Left lobe of liver (tissue), 2 donors: ENCODE measurements at regions not wholly inside any gene's neighbourhood (a gene's known extent, or its start where the extent isn't known, plus 50 kb on each side); places are given as distances from the start of the nearest gene placed in this dataset.
A peak's percentile ranks its signal among the peaks of the same experiment; 100 is the strongest.

Experiments
- ATAC-seq: fragments of 200-7000 bp; cut with Tn5 transposase; one replicate; pipeline ENCODE4 v1.9.1; 2020; ENCODE audit warnings: mild to moderate bottlenecking, moderate library complexity
- DNase-seq: peaks from one replicate; pipeline ENCODE4 v3.0.0-alpha.2; 2020; ENCODE audit warnings: low spot score
- donor health status: DM: no; HTN: no; CAD: no; lungs with moderate emphysema.
- donor health status: DM: no; HTN: yes; CAD: no.

DNA sequence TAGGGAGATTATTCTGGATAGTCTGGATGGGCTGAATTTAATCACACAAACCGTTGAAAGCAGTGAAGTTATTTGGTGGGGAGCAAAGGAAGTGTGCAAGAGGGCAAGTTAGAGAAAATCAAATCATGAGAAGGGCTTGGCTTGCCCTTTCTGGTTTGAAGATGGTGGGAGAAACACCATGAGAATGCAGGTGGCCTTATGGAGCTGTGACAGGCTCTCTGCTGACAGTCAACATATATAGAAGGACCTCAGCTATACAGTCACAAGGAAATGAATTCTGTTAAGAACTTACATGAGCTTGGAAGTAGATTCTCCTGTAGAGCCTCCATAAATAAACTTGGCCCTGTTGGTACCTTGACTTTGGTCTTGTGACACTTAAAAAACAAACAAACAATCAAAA, 72.3 kb downstream of the GMNC start:
- no peak for ATAC-seq
- no peak for DNase-seq

DNA sequence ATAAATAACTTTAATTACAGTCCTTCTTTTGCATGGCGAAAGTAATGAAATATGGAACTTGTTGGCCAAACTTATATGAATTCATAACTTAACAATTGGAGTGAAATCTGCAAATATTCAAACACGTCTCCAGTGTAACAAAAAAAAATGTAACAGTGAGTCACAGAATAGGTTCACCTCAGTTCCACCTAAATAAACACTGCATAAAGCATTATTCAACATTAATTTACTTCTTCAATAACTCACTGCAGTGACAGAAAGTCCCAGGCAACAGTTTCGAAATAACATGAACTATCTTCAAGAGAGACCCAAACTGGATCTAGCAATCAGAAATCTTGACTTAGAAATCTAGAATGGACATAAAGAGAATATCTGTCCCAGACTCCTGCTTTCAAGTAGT, 75.6 kb downstream of the GMNC start:
- DNase-seq (no peak), ATAC-seq (no peak)

DNA sequence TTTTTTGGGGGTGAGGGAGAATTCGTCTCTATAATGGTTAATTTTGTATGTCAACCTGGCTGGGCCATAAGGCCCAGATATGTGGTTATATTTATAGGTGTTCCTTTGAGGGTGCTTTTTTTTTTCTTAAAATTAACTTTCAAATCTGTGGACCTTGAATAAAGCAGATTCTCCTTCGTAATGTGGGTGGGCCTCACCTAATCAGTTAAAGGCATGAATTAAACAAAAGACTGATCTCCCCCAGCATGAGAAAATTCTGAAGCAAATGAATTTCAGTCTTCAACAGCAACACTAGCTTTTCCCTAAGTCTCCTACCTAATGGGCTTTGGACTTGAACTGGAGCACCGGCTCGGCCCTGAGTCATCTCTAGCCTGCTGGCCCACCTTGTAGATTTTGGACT, 77.4 kb downstream of the GMNC start:
- DNase-seq (no peak), ATAC-seq (no peak)

DNA sequence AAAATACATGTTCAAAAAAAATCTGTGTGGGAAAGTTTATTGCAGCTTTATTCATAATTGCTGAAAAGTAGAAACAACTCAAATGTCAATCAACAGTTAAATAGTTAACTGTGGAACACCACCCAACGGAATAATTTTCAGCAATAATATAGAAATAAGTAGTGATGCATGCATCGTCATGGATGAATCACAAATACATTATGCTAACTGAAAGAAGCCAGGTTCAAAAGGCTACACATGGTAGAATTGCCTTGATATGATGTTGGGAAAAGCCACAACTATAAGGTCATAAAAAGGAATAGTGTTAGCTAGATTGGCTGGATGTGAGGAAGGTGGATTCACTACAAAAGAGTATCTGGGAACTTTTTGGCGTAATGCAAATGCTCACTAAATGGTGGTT, 82.0 kb downstream of the GMNC start:
- DNase-seq (no peak), ATAC-seq (no peak)

DNA sequence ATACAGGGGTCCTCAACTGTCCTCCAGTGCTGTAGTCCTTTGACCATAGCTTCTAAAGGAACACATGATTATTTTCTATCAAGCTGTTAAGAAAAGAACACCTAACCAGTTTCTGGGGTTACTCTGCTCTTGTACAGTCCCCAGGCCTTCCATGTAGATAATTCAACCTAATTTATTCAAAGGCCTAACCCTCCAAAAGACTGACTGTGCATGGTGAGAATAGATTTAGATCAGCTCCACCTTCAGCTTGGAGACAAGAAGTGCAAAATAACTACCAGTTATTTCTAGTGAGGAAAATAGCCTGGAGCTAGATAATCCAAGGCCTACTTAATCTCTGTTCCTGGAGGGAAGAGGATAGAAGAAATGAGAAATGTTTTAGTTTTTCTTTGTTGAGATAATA, 87.9 kb downstream of the GMNC start:
- ATAC-seq (no peak), DNase-seq (no peak)

DNA sequence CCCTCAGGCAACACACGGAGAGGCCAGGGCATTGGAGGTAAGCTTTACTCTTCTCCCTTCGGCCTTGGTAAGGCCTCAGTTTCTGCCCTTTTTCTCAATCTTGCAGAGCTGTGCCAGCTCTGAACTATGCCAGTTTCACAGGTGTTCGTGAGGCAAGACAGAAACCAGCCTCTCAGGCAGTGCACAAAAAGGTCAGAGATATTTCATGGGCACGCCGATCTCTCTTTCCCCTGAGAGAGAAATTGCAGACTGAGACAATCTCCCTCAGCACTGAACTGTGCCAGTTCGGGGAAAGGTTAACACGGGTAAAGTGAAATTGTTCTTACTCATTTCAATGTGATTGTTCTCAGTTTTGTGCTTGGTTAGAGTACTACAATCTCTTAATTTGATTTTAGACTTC, 88.5 kb downstream of the GMNC start:
- no peak for ATAC-seq
- no peak for DNase-seq

DNA sequence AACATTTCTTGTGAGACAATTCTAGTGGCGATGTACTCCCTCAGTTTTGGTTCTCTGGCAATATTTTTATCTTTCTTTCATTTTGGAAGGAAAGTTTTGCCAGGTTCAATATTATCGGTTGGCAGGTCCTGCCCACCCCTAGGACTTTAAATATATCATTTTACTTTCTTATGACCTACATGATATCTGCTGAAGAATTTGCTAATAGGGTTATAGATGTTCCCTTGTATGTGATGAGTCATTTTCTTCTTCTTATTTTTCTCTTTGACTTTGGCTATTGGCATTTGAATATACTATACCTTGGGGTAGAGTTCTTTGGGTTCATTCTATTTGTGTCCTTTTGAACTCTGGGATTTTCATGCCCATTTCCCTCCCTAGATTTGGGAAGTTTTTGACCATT, 89.7 kb downstream of the GMNC start:
- no peak for DNase-seq
- ATAC-seq = no peak

DNA sequence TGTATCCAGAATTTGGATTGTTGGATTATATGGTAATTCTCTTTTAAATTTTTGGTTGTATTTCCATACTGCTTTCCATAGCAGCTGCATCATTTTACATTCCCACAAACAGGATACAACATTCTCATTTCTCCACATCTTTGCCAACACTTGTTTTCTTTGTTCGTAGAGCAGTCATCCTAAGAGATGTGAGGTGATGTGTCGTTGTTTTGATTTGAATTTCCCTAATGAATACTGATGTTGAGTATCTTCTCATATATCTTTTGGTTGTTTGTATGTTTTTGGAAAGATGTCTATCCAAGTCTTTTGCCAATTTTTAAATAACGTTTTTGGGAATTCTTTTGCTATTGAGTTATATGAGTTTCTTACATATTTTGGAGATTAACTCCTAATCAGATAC, 93.6 kb downstream of the GMNC start:
- DNase-seq = no peak
- ATAC-seq = no peak

DNA sequence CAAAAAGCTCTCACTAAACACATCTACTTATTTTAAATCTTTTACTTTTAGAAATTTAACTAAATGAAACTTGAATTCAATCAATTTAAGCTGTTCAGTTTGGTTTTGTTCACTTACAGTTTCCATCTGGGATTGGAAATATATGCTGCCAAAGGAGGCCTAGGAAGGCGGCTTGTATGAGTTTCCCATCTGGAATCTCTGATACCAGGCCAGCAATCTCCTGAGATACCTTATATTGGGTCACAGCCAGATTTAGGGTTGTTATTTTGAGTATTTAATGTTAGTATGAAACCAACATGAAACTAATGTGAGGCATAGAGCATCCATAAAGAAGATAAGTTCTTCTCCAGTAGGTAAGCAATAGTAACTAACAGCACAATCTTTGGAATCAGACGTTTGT, 94.6 kb downstream of the GMNC start:
- DNase-seq (no peak), ATAC-seq (no peak)

DNA sequence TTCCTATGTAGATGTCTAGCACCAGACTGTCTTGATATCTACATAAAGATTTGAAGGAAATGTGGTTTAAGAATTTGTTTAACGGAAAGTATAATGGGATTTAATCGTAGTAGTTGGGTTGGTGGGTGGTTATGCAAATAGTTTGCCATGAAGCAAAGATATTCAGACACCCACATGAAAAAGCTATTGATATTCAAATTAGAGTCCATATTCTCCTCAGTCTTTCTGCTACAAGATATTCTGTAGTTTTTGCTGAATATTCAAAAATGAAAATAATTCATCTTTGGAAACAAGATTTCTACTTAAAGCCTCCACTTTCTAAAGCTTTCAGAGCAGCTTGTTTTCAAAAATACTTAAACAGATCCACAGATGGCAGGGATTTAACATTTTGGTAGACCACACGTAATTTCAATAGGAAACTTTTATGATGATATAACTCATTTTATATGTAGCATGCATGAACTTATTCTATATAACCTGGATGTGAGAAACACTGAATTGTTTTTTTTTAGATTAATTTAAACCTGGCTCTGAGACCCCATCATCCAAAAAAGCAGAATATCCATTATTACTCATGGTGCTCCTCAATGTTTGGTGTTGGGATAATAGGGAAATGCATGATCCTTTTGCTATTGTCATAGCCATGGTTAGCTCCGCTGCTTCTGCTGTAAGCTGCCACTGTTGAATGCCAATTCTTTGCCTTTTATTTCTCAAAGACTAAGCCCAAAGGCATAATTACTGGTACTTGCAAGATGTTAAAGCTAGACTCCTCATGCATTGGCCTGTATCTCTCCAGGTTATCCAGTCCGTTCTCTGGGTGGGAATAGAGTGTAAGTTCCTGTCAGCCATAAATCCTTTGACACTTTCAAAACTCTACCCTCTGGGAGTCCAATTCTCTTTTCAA, 98.0 kb downstream of the GMNC start:
- ATAC-seq (no peak), DNase-seq (no peak)

DNA sequence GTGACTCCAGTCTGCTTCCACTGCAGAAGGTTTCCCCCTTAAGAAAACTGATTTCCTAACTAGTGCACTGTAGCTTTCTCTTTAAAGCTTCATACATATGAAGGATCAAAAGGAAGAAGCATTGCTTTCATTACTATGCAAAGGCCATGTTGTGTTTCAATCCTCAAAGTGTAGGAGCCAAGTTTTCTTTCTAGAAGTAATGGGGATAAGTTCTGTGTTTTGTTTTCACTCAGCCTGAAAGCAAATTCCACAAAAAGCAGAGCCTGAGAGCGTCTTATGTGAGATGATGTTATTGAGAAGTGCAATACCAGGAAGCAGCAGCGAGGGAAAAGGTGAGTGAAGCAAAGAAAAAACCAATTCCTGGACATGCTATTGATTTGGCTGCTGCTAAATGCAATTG, 99.7 kb downstream of the GMNC start:
- no peak for ATAC-seq

DNA sequence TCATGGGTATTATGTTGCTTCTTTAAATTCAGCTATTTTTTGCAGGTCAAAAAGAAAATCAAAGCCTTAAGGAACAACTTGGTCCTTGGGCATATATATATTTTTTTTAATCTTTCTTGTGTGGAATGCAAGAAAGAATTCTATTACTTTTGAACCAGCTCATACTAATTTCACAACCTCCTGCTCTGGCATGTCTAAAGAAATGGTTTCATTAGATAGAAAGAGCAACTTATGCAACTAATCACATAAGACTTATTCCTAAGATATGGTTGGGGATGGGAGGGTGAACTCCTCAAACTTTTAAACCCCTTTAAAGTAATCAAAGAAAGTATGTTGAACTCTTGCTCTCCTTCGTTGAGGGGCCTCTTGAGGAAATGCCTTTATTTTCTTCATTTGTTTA, 114.9 kb downstream of the GMNC start:
- DNase-seq (no peak), ATAC-seq (no peak)

More for the DNA sequence above, 99.7 kb downstream of the GMNC start:
- no peak for DNase-seq

DNA sequence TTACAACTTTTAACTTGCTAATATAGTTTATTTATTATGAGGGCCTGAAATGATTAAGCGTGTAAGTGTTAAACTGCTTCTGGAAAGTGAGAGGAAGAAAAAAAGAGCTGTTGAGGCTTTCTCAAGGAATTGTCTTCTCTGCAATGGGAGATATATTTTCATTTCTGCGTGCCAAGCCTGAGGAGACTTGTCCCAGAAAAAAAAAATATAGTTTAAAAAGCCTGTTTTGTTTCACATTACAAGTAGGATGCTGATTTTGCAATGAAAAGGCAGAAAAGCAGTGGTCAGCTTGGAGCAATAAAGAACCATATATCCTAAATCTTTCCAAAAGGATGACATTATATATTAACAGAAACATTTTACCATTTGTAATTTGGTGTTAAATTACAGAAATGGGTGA, 115.5 kb downstream of the GMNC start:
- DNase-seq (no peak), ATAC-seq (no peak)

DNA sequence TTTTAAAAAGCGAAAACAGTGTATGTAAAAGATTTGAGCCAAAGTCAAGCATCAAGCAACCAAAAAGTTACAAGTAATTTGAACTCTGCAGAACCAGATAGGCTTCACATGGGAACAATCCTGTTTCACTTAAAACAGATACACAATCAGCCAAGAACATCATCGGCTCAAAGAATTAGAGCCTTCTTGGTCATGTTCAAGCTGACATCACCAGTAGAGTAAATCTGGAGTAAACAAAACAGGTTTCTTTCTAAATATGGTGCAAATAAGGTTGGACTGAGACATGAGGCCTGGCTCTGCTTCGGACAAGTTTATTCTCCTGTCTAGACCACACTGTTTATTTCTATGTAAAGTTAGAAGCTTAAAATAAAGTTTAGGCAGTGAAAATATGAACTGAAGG, 116.0 kb downstream of the GMNC start:
- no peak for DNase-seq

DNA sequence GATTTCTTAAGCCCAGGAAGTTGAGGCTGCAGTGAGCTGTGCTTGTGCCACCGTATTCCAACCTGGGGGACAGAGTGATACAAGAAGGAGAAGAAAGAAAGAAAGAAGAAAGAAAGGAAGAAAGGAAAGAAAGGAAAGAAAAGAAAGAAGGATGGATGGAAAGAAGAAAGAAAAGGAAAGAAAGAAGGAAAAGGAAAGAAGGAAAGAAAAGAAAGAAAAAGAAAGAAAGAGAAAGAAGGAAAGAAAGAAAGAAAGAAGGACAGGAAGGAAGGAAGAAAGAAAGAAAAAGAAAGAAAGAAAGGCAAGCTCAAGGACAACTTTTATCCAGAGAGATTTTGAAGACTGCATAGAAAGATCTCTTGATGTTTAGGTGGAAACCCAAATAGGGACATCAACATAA, 120.7 kb downstream of the GMNC start:
- DNase-seq = no peak
- ATAC-seq = no peak

More for the DNA sequence above, 116.0 kb downstream of the GMNC start:
- no peak for ATAC-seq

DNA sequence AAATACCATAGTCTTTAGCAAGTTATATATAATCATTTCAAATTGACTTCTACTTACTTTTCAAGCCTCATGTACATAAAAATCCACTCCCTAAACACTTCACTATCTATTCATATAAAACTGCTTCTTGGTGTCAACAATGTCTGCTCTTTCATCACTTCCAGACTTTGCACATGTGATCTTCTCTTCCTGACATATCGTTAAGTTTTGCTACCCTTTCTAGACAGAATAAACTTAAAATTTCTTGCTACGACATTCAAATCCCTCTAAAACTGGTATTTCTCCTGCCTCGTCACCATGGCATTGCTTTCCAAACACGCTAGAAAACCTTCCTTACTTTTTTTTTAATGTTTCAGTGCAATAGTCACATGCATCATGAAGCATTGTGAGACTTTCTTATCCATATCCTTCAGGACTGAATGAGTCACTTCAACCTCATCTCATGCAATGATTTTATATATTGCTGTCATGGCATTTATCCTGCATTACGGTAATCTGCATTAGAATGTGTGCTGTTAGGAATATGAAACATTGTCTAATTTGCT, 122.8 kb downstream of the GMNC start:
- no peak for DNase-seq
- ATAC-seq = no peak

DNA sequence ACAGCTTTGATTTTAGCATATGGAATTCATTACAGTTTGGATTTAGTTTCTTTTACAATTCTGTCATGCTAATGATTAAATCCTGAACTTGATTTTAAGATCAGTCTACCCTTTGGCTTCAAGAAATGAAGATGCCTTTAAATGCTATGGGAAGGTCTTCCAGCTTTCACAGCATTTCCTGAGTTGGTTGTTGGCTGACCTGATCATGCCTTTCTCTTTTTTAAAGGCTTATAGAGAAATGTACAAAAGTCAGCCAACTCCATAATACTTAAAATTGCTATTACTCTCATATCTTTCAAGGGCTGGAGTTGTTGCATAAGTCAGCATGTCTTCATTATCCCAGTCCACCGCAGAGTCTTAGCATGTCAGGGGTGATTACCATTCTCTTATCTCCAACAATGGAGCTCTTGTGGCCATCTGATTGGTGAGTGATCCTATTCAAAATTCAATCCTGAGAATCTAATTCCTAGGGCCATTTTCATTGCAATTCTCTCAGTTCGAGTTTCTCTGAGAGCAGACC, 123.8 kb downstream of the GMNC start:
- DNase-seq (no peak), ATAC-seq (no peak)

DNA sequence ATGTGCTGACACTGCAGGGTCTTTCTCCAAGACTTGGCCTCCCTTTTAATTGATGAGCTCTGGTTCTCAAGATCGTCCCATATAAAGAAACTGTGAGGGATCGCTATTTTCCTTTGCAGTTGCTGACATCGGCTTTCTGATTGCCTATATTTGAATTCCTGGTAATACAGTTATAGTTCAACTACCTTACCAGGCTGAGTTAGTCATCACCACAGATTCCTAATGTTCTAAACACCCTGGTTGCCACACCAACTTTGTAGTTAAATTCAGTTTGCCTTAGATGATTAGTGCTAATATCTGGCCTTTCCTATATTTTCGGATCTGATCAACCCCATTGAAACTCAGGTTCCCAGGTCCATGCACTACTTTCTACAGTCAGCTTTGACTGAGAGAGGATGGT, 125.0 kb downstream of the GMNC start:
- ATAC-seq = no peak
- DNase-seq = no peak

DNA sequence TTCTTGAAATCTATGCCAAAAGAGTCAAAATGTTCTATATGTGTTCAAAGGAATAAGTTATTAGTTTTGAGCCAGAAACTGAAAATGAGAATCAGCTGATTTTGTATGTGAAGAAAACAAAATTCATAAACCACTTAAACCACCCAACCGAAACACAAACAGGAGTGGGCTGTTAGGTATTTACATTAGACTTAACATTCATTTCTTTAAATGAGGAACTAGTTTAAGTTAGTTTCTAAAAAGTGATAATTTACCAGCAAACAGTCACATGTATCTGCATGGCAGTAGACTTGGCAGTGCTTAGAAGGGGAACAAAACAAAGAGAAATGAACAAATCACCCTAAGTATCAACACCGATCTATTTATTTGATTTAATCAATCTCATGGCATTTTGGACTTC, 128.0 kb downstream of the GMNC start:
- ATAC-seq = no peak
- DNase-seq = no peak

DNA sequence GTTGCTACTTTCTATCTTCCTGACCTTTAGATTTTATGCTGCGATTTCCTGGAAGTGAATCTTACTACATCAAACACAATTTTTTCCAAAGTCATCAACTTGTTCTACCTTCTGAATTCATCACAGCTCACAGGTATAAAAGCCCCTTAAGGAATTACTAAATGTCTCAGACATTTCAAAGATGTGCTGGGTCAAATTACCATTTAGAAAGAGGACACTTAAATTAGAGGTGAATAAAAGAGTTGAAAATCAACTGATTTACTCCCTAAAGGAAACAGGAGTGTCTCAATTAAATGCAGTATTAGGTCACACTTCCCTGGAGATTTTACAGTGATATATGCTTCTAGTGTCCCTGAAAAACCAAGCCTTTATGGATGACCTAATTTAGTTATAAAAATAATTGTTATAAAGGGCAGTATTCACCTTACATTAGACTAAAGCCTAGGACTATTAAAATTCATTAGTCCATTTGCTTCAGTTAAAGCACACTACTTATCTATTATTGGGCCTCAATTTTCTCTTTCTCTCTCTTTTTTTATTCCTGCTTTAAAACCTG, 128.8 kb downstream of the GMNC start:
- no peak for DNase-seq
- no peak for ATAC-seq

DNA sequence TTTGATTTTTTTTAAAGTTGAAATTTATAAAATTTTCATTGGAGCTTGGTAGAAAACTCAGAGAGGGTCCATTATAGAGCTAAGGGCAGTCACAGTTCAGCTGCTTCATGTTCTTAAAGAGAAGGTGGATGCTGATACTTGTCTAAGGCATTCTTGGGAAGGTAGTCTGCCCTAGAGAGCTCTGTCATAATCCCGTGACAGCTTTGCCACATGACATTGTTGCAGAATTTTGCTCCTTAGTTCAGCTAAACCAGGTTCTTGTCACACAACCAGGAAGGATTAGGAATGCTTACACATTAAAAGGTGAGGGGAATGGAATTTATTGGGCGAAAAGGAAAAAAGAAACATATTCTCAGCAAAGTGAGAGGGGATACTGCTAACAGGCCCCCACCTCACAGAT, 130.9 kb downstream of the GMNC start:
- ATAC-seq (no peak), DNase-seq (no peak)

DNA sequence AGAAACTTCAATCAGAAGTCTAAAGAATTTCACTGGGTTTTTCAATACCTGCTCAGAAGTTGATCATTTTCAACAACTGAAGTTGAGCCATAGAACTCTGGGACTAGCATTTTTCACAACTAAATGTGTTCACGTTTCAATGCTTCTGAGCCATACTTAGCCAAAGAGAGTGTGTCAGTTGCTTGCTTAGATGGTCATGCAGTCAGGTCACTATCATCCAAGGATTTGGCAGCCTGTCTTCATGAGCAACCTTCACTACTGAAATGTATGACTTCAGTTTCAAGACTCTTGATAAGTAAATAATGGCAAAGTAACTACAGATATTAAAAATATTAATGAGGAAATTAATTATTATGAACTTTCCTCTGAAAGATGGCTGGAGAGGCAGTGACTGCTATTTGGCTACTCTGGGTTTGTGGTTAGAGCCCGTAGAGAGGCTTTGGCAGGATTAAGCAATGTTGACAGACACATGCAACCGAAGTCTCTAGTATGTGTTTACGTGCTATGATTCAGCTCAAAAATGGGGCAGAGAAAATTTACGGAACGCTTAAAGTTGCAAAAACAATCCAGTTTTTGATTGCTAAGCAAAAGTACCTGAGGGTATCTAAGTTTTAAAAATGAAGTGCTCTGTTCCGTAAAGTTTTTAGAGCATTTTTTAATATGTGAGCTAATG, 133.8 kb downstream of the GMNC start:
- no peak for DNase-seq
- peak; percentile 99 for ATAC-seq
